ENCODE measurements at regions not wholly inside any gene's neighbourhood (a gene's known extent, or its start where the extent isn't known, plus 50 kb on each side); places are given as distances from the start of the nearest gene placed in this dataset.
"Not testable (repeated sequence)": the region's sequence is repeated elsewhere in the genome, so short reads cannot be mapped to it uniquely, and the experiment has no call there.

- H3K9ac ChIP-seq (ENCODE audit: insufficient read length, low read depth); H3K27me3 ChIP-seq (ENCODE audit: insufficient read depth, insufficient read length); H3K4me1 ChIP-seq (ENCODE audit: insufficient read depth, insufficient read length); H3K36me3 ChIP-seq (ENCODE audit: insufficient read depth, insufficient read length, low read length); H3K9me3 ChIP-seq (ENCODE audit: insufficient read depth, low read length); H3K4me3 ChIP-seq (ENCODE audit: insufficient read length, low read depth): not testable (repeated sequence)
- peak; percentile 13 for DNase-seq (ENCODE audit: low read depth, low spot score)
Observed at GRCh38 chr4:86413426-86413825, 53.6 kb upstream of the MAPK10 start.

GRCh38 chr4:86414686-86415085 is 54.8 kb upstream of the MAPK10 start:
- no peak for TF ChIP-seq SUZ12 (IDR thresholded peaks at IDR 0.05; ENCODE audit: extremely low read depth, insufficient read depth, insufficient read length)
- Histone ChIP-seq H3K36me3 (ENCODE audit: insufficient read depth, insufficient read length, low read length) (no peaks in the 10 kb centered on the region), H3K9ac (ENCODE audit: insufficient read length, low read depth) (no peak overlapping the region), H3K4me1 (ENCODE audit: insufficient read depth, insufficient read length) (no peaks in the 10 kb centered on the region), H3K9me3 (ENCODE audit: insufficient read depth, low read length) (no peaks in the 10 kb centered on the region), H3K4me3 (ENCODE audit: insufficient read length, low read depth) (no peak overlapping the region), H3K27me3 (ENCODE audit: insufficient read depth, insufficient read length) (no peaks in the 10 kb centered on the region)
- no peak for DNase-seq (ENCODE audit: low read depth, low spot score)

GRCh38 chr4:86416081-86416480 is 56.2 kb upstream of the MAPK10 start:
- Histone ChIP-seq H3K36me3 (ENCODE audit: insufficient read depth, insufficient read length, low read length) (no peaks in the 10 kb centered on the region), H3K9me3 (ENCODE audit: insufficient read depth, low read length) (no peaks in the 10 kb centered on the region), H3K4me1 (ENCODE audit: insufficient read depth, insufficient read length) (no peaks in the 10 kb centered on the region), H3K4me3 (ENCODE audit: insufficient read length, low read depth) (no peak overlapping the region), H3K27me3 (ENCODE audit: insufficient read depth, insufficient read length) (no peaks in the 10 kb centered on the region), H3K9ac (ENCODE audit: insufficient read length, low read depth) (no peak overlapping the region)
- TF ChIP-seq YY1 (IDR thresholded peaks at IDR 0.05; ENCODE audit: insufficient read depth, insufficient read length), result no peak
- TF ChIP-seq SUZ12 (IDR thresholded peaks at IDR 0.05; ENCODE audit: extremely low read depth, insufficient read depth, insufficient read length), result no peak
- TF ChIP-seq ZNF274 (IDR thresholded peaks at IDR 0.05; ENCODE audit: low read depth, low read length), result no peak
- no peak for DNase-seq (ENCODE audit: low read depth, low spot score)

GRCh38 chr4:86421461-86421860 is 61.6 kb upstream of the MAPK10 start:
- DNase-seq (ENCODE audit: low read depth, low spot score), result no peak
- TF ChIP-seq YY1 (IDR thresholded peaks at IDR 0.05; ENCODE audit: insufficient read depth, insufficient read length) (no peak), SUZ12 (IDR thresholded peaks at IDR 0.05; ENCODE audit: extremely low read depth, insufficient read depth, insufficient read length) (no peak), ZNF274 (IDR thresholded peaks at IDR 0.05; ENCODE audit: low read depth, low read length) (no peak)

GRCh38 chr4:86431543-86432116 is 71.8 kb upstream of the MAPK10 start:
- H3K27me3 ChIP-seq (ENCODE audit: insufficient read depth, insufficient read length), result no peaks in the 10 kb centered on the region
- no peaks in the 10 kb centered on the region for H3K36me3 ChIP-seq (ENCODE audit: insufficient read depth, insufficient read length, low read length)
- no peaks in the 10 kb centered on the region for H3K4me1 ChIP-seq (ENCODE audit: insufficient read depth, insufficient read length)
- no peaks in the 10 kb centered on the region for H3K9me3 ChIP-seq (ENCODE audit: insufficient read depth, low read length)
- TF ChIP-seq YY1 (IDR thresholded peaks at IDR 0.05; ENCODE audit: insufficient read depth, insufficient read length) (no peak), SUZ12 (IDR thresholded peaks at IDR 0.05; ENCODE audit: extremely low read depth, insufficient read depth, insufficient read length) (no peak), ZNF274 (IDR thresholded peaks at IDR 0.05; ENCODE audit: low read depth, low read length) (no peak)
- H3K4me3 ChIP-seq (ENCODE audit: insufficient read length, low read depth), result no peak overlapping the region
- no peak overlapping the region for H3K9ac ChIP-seq (ENCODE audit: insufficient read length, low read depth)
- no peak for DNase-seq (ENCODE audit: low read depth, low spot score)

More at GRCh38 chr4:86421461-86421860, 61.6 kb upstream of the MAPK10 start:
- Histone ChIP-seq H3K4me1 (ENCODE audit: insufficient read depth, insufficient read length) (no peaks in the 10 kb centered on the region), H3K4me3 (ENCODE audit: insufficient read length, low read depth) (no peak overlapping the region), H3K36me3 (ENCODE audit: insufficient read depth, insufficient read length, low read length) (no peaks in the 10 kb centered on the region), H3K27me3 (ENCODE audit: insufficient read depth, insufficient read length) (no peaks in the 10 kb centered on the region), H3K9me3 (ENCODE audit: insufficient read depth, low read length) (no peaks in the 10 kb centered on the region), H3K9ac (ENCODE audit: insufficient read length, low read depth) (no peak overlapping the region)

- Histone ChIP-seq H3K27me3 (ENCODE audit: insufficient read depth, insufficient read length) (no peaks in the 10 kb centered on the region), H3K36me3 (ENCODE audit: insufficient read depth, insufficient read length, low read length) (no peaks in the 10 kb centered on the region), H3K9ac (ENCODE audit: insufficient read length, low read depth) (no peak overlapping the region), H3K9me3 (ENCODE audit: insufficient read depth, low read length) (no peaks in the 10 kb centered on the region), H3K4me1 (ENCODE audit: insufficient read depth, insufficient read length) (no peaks in the 10 kb centered on the region), H3K4me3 (ENCODE audit: insufficient read length, low read depth) (no peak overlapping the region)
- TF ChIP-seq ZNF274 (IDR thresholded peaks at IDR 0.05; ENCODE audit: low read depth, low read length) (no peak), YY1 (IDR thresholded peaks at IDR 0.05; ENCODE audit: insufficient read depth, insufficient read length) (no peak), SUZ12 (IDR thresholded peaks at IDR 0.05; ENCODE audit: extremely low read depth, insufficient read depth, insufficient read length) (no peak)
- DNase-seq (ENCODE audit: low read depth, low spot score), result no peak
Observed at GRCh38 chr4:86432559-86433134, 72.8 kb upstream of the MAPK10 start.

- no peak for DNase-seq (ENCODE audit: low read depth, low spot score)
Observed at GRCh38 chr4:86439293-86439692, 79.4 kb upstream of the MAPK10 start.

More at GRCh38 chr4:86439293-86439692, 79.4 kb upstream of the MAPK10 start:
- Histone ChIP-seq H3K4me3 (ENCODE audit: insufficient read length, low read depth) (no peak overlapping the region), H3K36me3 (ENCODE audit: insufficient read depth, insufficient read length, low read length) (no peaks in the 10 kb centered on the region), H3K27me3 (ENCODE audit: insufficient read depth, insufficient read length) (no peaks in the 10 kb centered on the region), H3K4me1 (ENCODE audit: insufficient read depth, insufficient read length) (no peaks in the 10 kb centered on the region), H3K9me3 (ENCODE audit: insufficient read depth, low read length) (peaks cover 11% of the 10 kb centered on the region), H3K9ac (ENCODE audit: insufficient read length, low read depth) (no peak overlapping the region)
- TF ChIP-seq YY1 (IDR thresholded peaks at IDR 0.05; ENCODE audit: insufficient read depth, insufficient read length), result no peak
- no peak for TF ChIP-seq ZNF274 (IDR thresholded peaks at IDR 0.05; ENCODE audit: low read depth, low read length)
- no peak for TF ChIP-seq SUZ12 (IDR thresholded peaks at IDR 0.05; ENCODE audit: extremely low read depth, insufficient read depth, insufficient read length)

Measured in NT2/D1 (cell line).